Endothelial cell of umbilical vein (primary cell): ENCODE measurements at regions not wholly inside any gene's neighbourhood (a gene's known extent, or its start where the extent isn't known, plus 50 kb on each side); places are given as distances from the start of the nearest gene placed in this dataset.

Experiments used
- BruUV-seq: library from RNA; stranded (reverse); fragments of 400-500 nt; replicated peaks from 2 replicates; lab custom pipeline; 2021; lab: Mats Ljungman, UMichigan
- CTCF ChIA-PET: fragments of 300-600, 350-600 bp; sonication (Branson Sonifier 250); formaldehyde crosslinking; loops from one replicate; lab custom pipeline; 2021; ENCODE audit warnings: antibody characterized with exemption, inconsistent platforms; lab: Charles Lee
- POLR2A ChIA-PET: fragments of 300-600, 350-600 bp; sonication (Branson Sonifier 250); formaldehyde crosslinking; loops from one replicate; lab custom pipeline; 2021; ENCODE audit warnings: antibody characterized with exemption, inconsistent platforms; lab: Charles Lee
- DNase-seq: peaks from one replicate; pipeline ENCODE4 v3.0.0-alpha.2; 2011; ENCODE audit warnings: low read depth, low spot score
- FAIRE-seq: peaks from 2 replicates; lab custom pipeline; 2011; peaks lifted over from hg19 to GRCh38; lab: Jason Lieb, UNC
- H2AFZ ChIP-seq: 2 replicates; pipeline ENCODE4 v1.6.0; 2012; ENCODE audit warnings: low read depth, low read length, control low read depth, inconsistent platforms
- H3K27ac ChIP-seq: 2 replicates; pipeline ENCODE4 v1.5.1; 2011; ENCODE audit warnings: low read depth, mild to moderate bottlenecking, control low read depth, low read length, moderate library complexity; ENCODE audit not compliant: insufficient read depth
- H3K27me3 ChIP-seq, 2 experiments: 2 replicates each; pipeline versions ENCODE4 v1.6.0 to v1.6.1; 2011; ENCODE audit warnings: low read length in 2 of 2, mixed read lengths in 1 of 2; ENCODE audit not compliant: control insufficient read depth in 2 of 2, insufficient read depth in 2 of 2
- H3K36me3 ChIP-seq, 2 experiments: 2 replicates in 1 of 2; 3 replicates in 1 of 2; pipeline ENCODE4 v1.5.1; 2011; ENCODE audit warnings: low read length in 2 of 2, mild to moderate bottlenecking in 1 of 2, moderate library complexity in 1 of 2; ENCODE audit not compliant: control insufficient read depth in 2 of 2, insufficient read depth in 2 of 2; ENCODE audit errors: extremely low read depth in 1 of 2
- H3K4me1 ChIP-seq: 3 replicates; pipeline ENCODE4 v1.5.1; 2011; ENCODE audit warnings: mild to moderate bottlenecking, low read length; ENCODE audit not compliant: control insufficient read depth, insufficient read depth; ENCODE audit errors: extremely low read depth
- H3K4me2 ChIP-seq: 2 replicates; pipeline ENCODE4 v1.6.1; 2011; ENCODE audit warnings: low read length, control low read depth, mixed read lengths; ENCODE audit not compliant: insufficient read depth
- H3K4me3 ChIP-seq, 3 experiments: fragments of 200-600 bp in 1 of 3; sonication (generic), shearing (Covaris generic) in 1 of 3; replicated peaks in 1 of 3; 2 replicates each; pipeline ENCODE4 v1.5.1; 2011 to 2016; ENCODE audit warnings: control low read depth in 3 of 3, low read length in 3 of 3, mild to moderate bottlenecking in 2 of 3, inconsistent platforms in 1 of 3, low read depth in 1 of 3, moderate library complexity in 1 of 3; ENCODE audit not compliant: insufficient read depth in 1 of 3
- H3K79me2 ChIP-seq: 2 replicates; pipeline ENCODE4 v1.6.0; 2012; ENCODE audit warnings: low read length, inconsistent platforms; ENCODE audit not compliant: control insufficient read depth, insufficient read depth
- H3K9ac ChIP-seq: replicated peaks from 2 replicates; pipeline ENCODE3; 2011; ENCODE audit warnings: low read length, control low read depth; ENCODE audit not compliant: insufficient read depth; ENCODE audit errors: extremely low read depth
- H3K9me1 ChIP-seq: replicated peaks from 3 replicates; pipeline ENCODE4 v1.6.0; 2011; ENCODE audit warnings: mild to moderate bottlenecking, low read length; ENCODE audit not compliant: control insufficient read depth, insufficient read depth; ENCODE audit errors: extremely low read depth
- H3K9me3 ChIP-seq: replicated peaks from 2 replicates; pipeline ENCODE4 v1.5.1; 2012; ENCODE audit warnings: low read length, inconsistent platforms; ENCODE audit not compliant: control insufficient read depth, insufficient read depth
- H4K20me1 ChIP-seq: replicated peaks from 2 replicates; pipeline ENCODE3; 2011; ENCODE audit warnings: mild to moderate bottlenecking, low read length; ENCODE audit not compliant: control insufficient read depth, insufficient read depth; ENCODE audit errors: extremely low read depth
- CTCF ChIP-seq, 2 donors: IDR thresholded peaks; 1 replicate in 1 of 2; 2 replicates in 1 of 2; pipeline ENCODE4 v1.5.1; 2011; ENCODE audit warnings: low read length in 2 of 2, mild to moderate bottlenecking in 2 of 2, moderate library complexity in 2 of 2, control low read depth in 1 of 2, inconsistent platforms in 1 of 2, low read depth in 1 of 2; ENCODE audit not compliant: insufficient read depth in 1 of 2; ENCODE audit errors: extremely low read depth in 1 of 2
- EZH2 ChIP-seq: IDR thresholded peaks from 2 replicates; pipeline ENCODE4 v1.6.1; 2012; ENCODE audit warnings: borderline replicate concordance, low read depth, mild to moderate bottlenecking, moderate library complexity, low read length, inconsistent platforms; ENCODE audit not compliant: severe bottlenecking
- FOS ChIP-seq: IDR thresholded peaks from 2 replicates; pipeline ENCODE4 v1.6.1; 2011; ENCODE audit warnings: mild to moderate bottlenecking, low read length, moderate library complexity, borderline replicate concordance; ENCODE audit not compliant: insufficient read depth
- GATA2 ChIP-seq: IDR thresholded peaks from 2 replicates; pipeline ENCODE4 v1.7.0; 2011; ENCODE audit warnings: low read depth, mild to moderate bottlenecking, moderate library complexity, mixed read lengths, low read length; ENCODE audit not compliant: insufficient read length, insufficient read depth
- JUN ChIP-seq: IDR thresholded peaks from 2 replicates; pipeline ENCODE4 v1.6.1; 2011; ENCODE audit warnings: borderline replicate concordance, low read depth; ENCODE audit not compliant: insufficient read length, insufficient read depth
- MAX ChIP-seq: IDR thresholded peaks from 2 replicates; pipeline ENCODE4 v1.6.1; 2011; ENCODE audit not compliant: insufficient read depth, insufficient read length
- MYC ChIP-seq: IDR thresholded peaks from one replicate; pipeline ENCODE4 v1.6.1; 2011; ENCODE audit warnings: mild to moderate bottlenecking, low read depth, low read length
- POLR2A ChIP-seq: IDR thresholded peaks from 2 replicates; pipeline ENCODE4 v1.6.1; 2012; ENCODE audit warnings: low read depth, mild to moderate bottlenecking, control low read depth, low read length
- POLR2AphosphoS5 ChIP-seq: IDR thresholded peaks from 2 replicates; pipeline ENCODE4 v1.6.1; 2012; ENCODE audit warnings: low read depth, mild to moderate bottlenecking, control low read depth, low read length, moderate library complexity; ENCODE audit not compliant: insufficient read depth
- dilution Hi-C: fragments of 300-500 bp; cut with MboI; formaldehyde crosslinking; loops from one replicate; pipeline ENCODE4 v1.15.0; 2019; ENCODE audit warnings: low sequenced_read_pairs; ENCODE audit not compliant: extremely low pct_ligation_motif_present
- intact Hi-C: fragments of 100-400 bp; cut with micrococcal nuclease; formaldehyde crosslinking; loops from one replicate; pipeline ENCODE4 v1.10.0; 2022

GRCh38 chr13:111546921-111547675 is 226.7 kb downstream of the TEX29 start:
- H3K9ac ChIP-seq = no peak overlapping the region
- no peak overlapping the region for H3K4me3 ChIP-seq
- ChIA-PET POLR2A (no interaction called here), CTCF (no interaction called here)
- no peaks in the 10 kb centered on the region for H3K36me3 ChIP-seq
- TF ChIP-seq FOS (no peak), GATA2 (no peak), JUN (no peak), POLR2AphosphoS5 (no peak), EZH2 (no peak), MAX (no peak), CTCF (IDR thresholded peaks at IDR 0.05; ENCODE audit: extremely low read depth in 1 of 2, insufficient read depth in 1 of 2, low read depth in 1 of 2, low read length in 2 of 2) (no peak), POLR2A (no peak), MYC (no peak)
- FAIRE-seq (no peak), DNase-seq (no peak)
- H3K9me3 ChIP-seq = no peaks in the 10 kb centered on the region
- H2AFZ ChIP-seq = no peak overlapping the region
- no peaks in the 10 kb centered on the region for H3K4me1 ChIP-seq
- no peaks in the 10 kb centered on the region for H3K79me2 ChIP-seq
- intact Hi-C loops = no loop called here
- H3K27me3 ChIP-seq = no peaks in the 10 kb centered on the region
- no peaks in the 10 kb centered on the region for H4K20me1 ChIP-seq
- dilution Hi-C loops = no loop called here
- no peaks in the 10 kb centered on the region for H3K9me1 ChIP-seq
- no TSS peak for BruUV-seq
- H3K27ac ChIP-seq = no peak overlapping the region
- no peak overlapping the region for H3K4me2 ChIP-seq
